ENCODE measurements at regions not wholly inside any gene's neighbourhood (a gene's known extent, or its start where the extent isn't known, plus 50 kb on each side); places are given as distances from the start of the nearest gene placed in this dataset.

DNA sequence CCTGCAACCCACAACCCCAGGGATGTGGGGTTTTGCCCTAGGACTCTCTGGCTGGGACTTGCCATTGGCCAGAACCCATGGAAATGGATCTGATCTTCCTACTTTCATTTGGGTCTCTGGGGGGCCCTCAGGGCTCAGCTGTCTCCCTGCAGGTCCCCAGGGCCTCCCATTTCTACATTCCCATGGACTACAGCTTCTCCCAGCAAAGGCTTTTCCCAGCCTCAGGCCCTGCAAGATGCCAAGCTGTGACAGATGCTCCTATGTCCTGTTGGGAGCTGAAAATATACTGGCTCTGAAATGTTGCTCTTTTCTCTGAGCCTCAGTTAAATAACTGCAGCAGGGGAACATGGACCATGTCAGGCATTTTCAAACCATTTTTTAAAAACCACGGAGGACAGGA is 99.5 kb upstream of the IGSF21 start:
- Histone ChIP-seq H3K23ac (ENCODE audit: low read length) (no peak overlapping the region), H3K56ac (ENCODE audit: low read length) (no peak overlapping the region)

GRCh38 chr1:18009055-18009454 is 98.5 kb upstream of the IGSF21 start:
- Histone ChIP-seq H2BK15ac (replicated peaks; ENCODE audit: low read depth) (no peak overlapping the region), H3K79me1 (ENCODE audit: low read length) (no peaks in the 10 kb centered on the region), H3K18ac (ENCODE audit: low read length) (no peak overlapping the region), H3K4me1 (ENCODE audit: control insufficient read depth, low read depth, low read length) (peaks cover 9% of the 10 kb centered on the region), H3K4me2 (ENCODE audit: low read length) (no peak overlapping the region), H3K4me3 (ENCODE audit: low read length) (no peak overlapping the region), H2BK120ac (ENCODE audit: low read depth, low read length) (no peak overlapping the region), H3K23ac (ENCODE audit: low read length) (no peak overlapping the region), H4K5ac (ENCODE audit: low read length) (no peak overlapping the region), H2BK5ac (ENCODE audit: low read length) (no peak overlapping the region), H2AK5ac (ENCODE audit: low read length) (no peak overlapping the region), H3K56ac (ENCODE audit: low read length) (peak overlapping the region; percentile 6), H4K8ac (ENCODE audit: low read depth, low read length) (no peak overlapping the region), H3K79me2 (ENCODE audit: control insufficient read depth, insufficient read depth, low read length) (no peaks in the 10 kb centered on the region), H3K4ac (ENCODE audit: low read depth, low read length) (no peak overlapping the region), H3K9ac (ENCODE audit: low read length) (no peak overlapping the region), H3K36me3 (ENCODE audit: control insufficient read depth, insufficient read depth, low read length) (no peaks in the 10 kb centered on the region), H3K27me3 (ENCODE audit: insufficient read depth, low read length, poor library complexity) (no peaks in the 10 kb centered on the region), H3K27ac (ENCODE audit: low read depth, low read length) (no peak overlapping the region)
- no CpG with 5 or more reads among the region's 6 CpGs for WGBS (ENCODE audit: extremely low coverage, insufficient coverage, low lambda C conversion rate)
- peak; percentile 53 for DNase-seq

More for the DNA sequence above, 99.5 kb upstream of the IGSF21 start:
- H3K36me3 ChIP-seq (ENCODE audit: control insufficient read depth, insufficient read depth, low read length) = no peaks in the 10 kb centered on the region
- H2BK15ac ChIP-seq (replicated peaks; ENCODE audit: low read depth) = no peak overlapping the region
- no peak overlapping the region for H3K27ac ChIP-seq (ENCODE audit: low read depth, low read length)
- no peak overlapping the region for H4K8ac ChIP-seq (ENCODE audit: low read depth, low read length)
- H3K4me2 ChIP-seq (ENCODE audit: low read length) = no peak overlapping the region
- no peak overlapping the region for H3K4ac ChIP-seq (ENCODE audit: low read depth, low read length)
- no peak for DNase-seq
- no peak overlapping the region for H3K9ac ChIP-seq (ENCODE audit: low read length)
- H3K4me3 ChIP-seq (ENCODE audit: low read length) = no peak overlapping the region
- peaks cover 9% of the 10 kb centered on the region for H3K4me1 ChIP-seq (ENCODE audit: control insufficient read depth, low read depth, low read length)
- no peaks in the 10 kb centered on the region for H3K27me3 ChIP-seq (ENCODE audit: insufficient read depth, low read length, poor library complexity)
- H2BK120ac ChIP-seq (ENCODE audit: low read depth, low read length) = no peak overlapping the region
- no peaks in the 10 kb centered on the region for H3K79me2 ChIP-seq (ENCODE audit: control insufficient read depth, insufficient read depth, low read length)
- no CpG with 5 or more reads among the region's 1 CpG for WGBS (ENCODE audit: extremely low coverage, insufficient coverage, low lambda C conversion rate)
- no peak overlapping the region for H4K5ac ChIP-seq (ENCODE audit: low read length)
- H3K18ac ChIP-seq (ENCODE audit: low read length) = no peak overlapping the region
- peak overlapping the region; percentile 6 for H2AK5ac ChIP-seq (ENCODE audit: low read length)
- no peak overlapping the region for H2BK5ac ChIP-seq (ENCODE audit: low read length)
- no peaks in the 10 kb centered on the region for H3K79me1 ChIP-seq (ENCODE audit: low read length)

- H4K5ac ChIP-seq (ENCODE audit: low read length) = no peak overlapping the region
- no peaks in the 10 kb centered on the region for H3K27me3 ChIP-seq (ENCODE audit: insufficient read depth, low read length, poor library complexity)
- H3K79me1 ChIP-seq (ENCODE audit: low read length) = no peaks in the 10 kb centered on the region
- H3K18ac ChIP-seq (ENCODE audit: low read length) = no peak overlapping the region
- no peak overlapping the region for H3K4ac ChIP-seq (ENCODE audit: low read depth, low read length)
- no peak overlapping the region for H3K4me2 ChIP-seq (ENCODE audit: low read length)
- no peak overlapping the region for H2BK15ac ChIP-seq (replicated peaks; ENCODE audit: low read depth)
- no peak overlapping the region for H3K23ac ChIP-seq (ENCODE audit: low read length)
- no peak overlapping the region for H3K27ac ChIP-seq (ENCODE audit: low read depth, low read length)
- no peaks in the 10 kb centered on the region for H3K36me3 ChIP-seq (ENCODE audit: control insufficient read depth, insufficient read depth, low read length)
- peak; percentile 80 for DNase-seq
- H2BK120ac ChIP-seq (ENCODE audit: low read depth, low read length) = no peak overlapping the region
- no peak overlapping the region for H3K4me3 ChIP-seq (ENCODE audit: low read length)
- no peaks in the 10 kb centered on the region for H3K79me2 ChIP-seq (ENCODE audit: control insufficient read depth, insufficient read depth, low read length)
- H3K4me1 ChIP-seq (ENCODE audit: control insufficient read depth, low read depth, low read length) = peaks cover 9% of the 10 kb centered on the region
- H3K9ac ChIP-seq (ENCODE audit: low read length) = no peak overlapping the region
- WGBS (ENCODE audit: extremely low coverage, insufficient coverage, low lambda C conversion rate) = no CpG with 5 or more reads among the region's 8 CpGs
- H2BK5ac ChIP-seq (ENCODE audit: low read length) = no peak overlapping the region
- H3K56ac ChIP-seq (ENCODE audit: low read length) = no peak overlapping the region
- H4K8ac ChIP-seq (ENCODE audit: low read depth, low read length) = no peak overlapping the region
- no peak overlapping the region for H2AK5ac ChIP-seq (ENCODE audit: low read length)
Measured at GRCh38 chr1:18009478-18009961, 98.1 kb upstream of the IGSF21 start.

DNA sequence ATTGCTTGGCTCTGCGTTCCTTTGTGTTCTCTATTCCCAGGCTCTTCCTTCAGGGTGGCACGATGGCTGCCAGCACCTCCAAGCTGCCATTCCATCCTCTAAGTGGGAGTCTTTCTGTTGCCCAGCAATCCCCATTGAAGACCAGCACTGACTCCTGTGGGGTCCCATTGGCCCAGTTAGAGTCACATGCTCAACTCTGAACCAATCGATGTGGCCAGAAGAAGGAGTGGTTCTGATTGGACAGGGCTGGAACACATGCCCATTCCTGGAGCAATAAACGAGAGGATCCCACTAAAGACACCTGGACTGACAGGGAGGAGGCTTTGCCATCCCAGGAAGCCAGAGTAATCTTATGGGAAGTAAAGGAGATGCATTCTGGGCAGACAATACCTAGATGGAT is 97.2 kb upstream of the IGSF21 start:
- no peak overlapping the region for H4K8ac ChIP-seq (ENCODE audit: low read depth, low read length)
- no peak overlapping the region for H2BK120ac ChIP-seq (ENCODE audit: low read depth, low read length)
- no peak overlapping the region for H3K4ac ChIP-seq (ENCODE audit: low read depth, low read length)
- H3K79me2 ChIP-seq (ENCODE audit: control insufficient read depth, insufficient read depth, low read length) = no peaks in the 10 kb centered on the region
- no peak overlapping the region for H4K5ac ChIP-seq (ENCODE audit: low read length)
- no peak overlapping the region for H2AK5ac ChIP-seq (ENCODE audit: low read length)
- no peak overlapping the region for H2BK15ac ChIP-seq (replicated peaks; ENCODE audit: low read depth)
- H3K27ac ChIP-seq (ENCODE audit: low read depth, low read length) = no peak overlapping the region
- no peaks in the 10 kb centered on the region for H3K36me3 ChIP-seq (ENCODE audit: control insufficient read depth, insufficient read depth, low read length)
- H3K23ac ChIP-seq (ENCODE audit: low read length) = no peak overlapping the region
- peak; percentile 54 for DNase-seq
- no peak overlapping the region for H2BK5ac ChIP-seq (ENCODE audit: low read length)
- no CpG with 5 or more reads among the region's 4 CpGs for WGBS (ENCODE audit: extremely low coverage, insufficient coverage, low lambda C conversion rate)
- no peak overlapping the region for H3K18ac ChIP-seq (ENCODE audit: low read length)
- H3K4me3 ChIP-seq (ENCODE audit: low read length) = no peak overlapping the region
- H3K4me1 ChIP-seq (ENCODE audit: control insufficient read depth, low read depth, low read length) = peaks cover 9% of the 10 kb centered on the region
- no peak overlapping the region for H3K56ac ChIP-seq (ENCODE audit: low read length)
- H3K4me2 ChIP-seq (ENCODE audit: low read length) = no peak overlapping the region
- H3K79me1 ChIP-seq (ENCODE audit: low read length) = no peaks in the 10 kb centered on the region
- H3K9ac ChIP-seq (ENCODE audit: low read length) = no peak overlapping the region
- no peaks in the 10 kb centered on the region for H3K27me3 ChIP-seq (ENCODE audit: insufficient read depth, low read length, poor library complexity)

DNA sequence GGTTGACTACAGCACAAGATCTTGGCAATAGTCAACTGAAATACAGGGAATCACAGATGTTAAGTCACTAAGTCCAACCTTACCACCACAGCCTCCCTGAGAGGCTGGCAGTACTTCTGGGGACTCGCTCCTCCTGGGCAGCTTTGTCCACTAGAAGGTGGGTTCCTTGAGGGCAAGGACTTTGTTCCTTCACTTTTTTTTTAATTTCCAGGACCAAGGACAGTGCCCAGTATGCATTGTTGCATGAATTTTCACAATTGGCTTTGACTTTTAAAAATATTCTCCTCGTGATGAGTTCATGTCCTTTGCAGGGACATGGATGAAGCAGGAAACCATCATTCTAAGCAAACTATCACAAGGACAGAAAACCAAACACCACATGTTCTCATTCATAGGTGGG is 96.7 kb upstream of the IGSF21 start:
- Histone ChIP-seq H4K5ac (ENCODE audit: low read length) (no peak overlapping the region), H2BK120ac (ENCODE audit: low read depth, low read length) (no peak overlapping the region), H2BK15ac (replicated peaks; ENCODE audit: low read depth) (no peak overlapping the region), H3K4me3 (ENCODE audit: low read length) (no peak overlapping the region), H3K27ac (ENCODE audit: low read depth, low read length) (no peak overlapping the region), H3K79me2 (ENCODE audit: control insufficient read depth, insufficient read depth, low read length) (no peaks in the 10 kb centered on the region), H3K4ac (ENCODE audit: low read depth, low read length) (no peak overlapping the region), H3K36me3 (ENCODE audit: control insufficient read depth, insufficient read depth, low read length) (no peaks in the 10 kb centered on the region), H3K56ac (ENCODE audit: low read length) (no peak overlapping the region), H2AK5ac (ENCODE audit: low read length) (no peak overlapping the region), H3K4me1 (ENCODE audit: control insufficient read depth, low read depth, low read length) (peaks cover 9% of the 10 kb centered on the region), H3K79me1 (ENCODE audit: low read length) (no peaks in the 10 kb centered on the region), H3K23ac (ENCODE audit: low read length) (no peak overlapping the region), H3K18ac (ENCODE audit: low read length) (no peak overlapping the region), H4K8ac (ENCODE audit: low read depth, low read length) (no peak overlapping the region), H2BK5ac (ENCODE audit: low read length) (no peak overlapping the region), H3K9ac (ENCODE audit: low read length) (no peak overlapping the region), H3K4me2 (ENCODE audit: low read length) (no peak overlapping the region), H3K27me3 (ENCODE audit: insufficient read depth, low read length, poor library complexity) (no peaks in the 10 kb centered on the region)
- WGBS (ENCODE audit: extremely low coverage, insufficient coverage, low lambda C conversion rate) = no CpG with 5 or more reads among the region's 2 CpGs
- DNase-seq = peak; percentile 45

GRCh38 chr1:18011703-18012102 is 95.9 kb upstream of the IGSF21 start:
- no peak overlapping the region for H2BK5ac ChIP-seq (ENCODE audit: low read length)
- H2BK15ac ChIP-seq (replicated peaks; ENCODE audit: low read depth) = no peak overlapping the region
- H3K27ac ChIP-seq (ENCODE audit: low read depth, low read length) = no peak overlapping the region
- no peak overlapping the region for H3K9ac ChIP-seq (ENCODE audit: low read length)
- H4K5ac ChIP-seq (ENCODE audit: low read length) = no peak overlapping the region
- no CpG with 5 or more reads among the region's 1 CpG for WGBS (ENCODE audit: extremely low coverage, insufficient coverage, low lambda C conversion rate)
- no peak overlapping the region for H3K23ac ChIP-seq (ENCODE audit: low read length)
- H3K4me2 ChIP-seq (ENCODE audit: low read length) = no peak overlapping the region
- no peak overlapping the region for H3K4me3 ChIP-seq (ENCODE audit: low read length)
- H2BK120ac ChIP-seq (ENCODE audit: low read depth, low read length) = no peak overlapping the region
- H3K79me1 ChIP-seq (ENCODE audit: low read length) = no peaks in the 10 kb centered on the region
- no peaks in the 10 kb centered on the region for H3K79me2 ChIP-seq (ENCODE audit: control insufficient read depth, insufficient read depth, low read length)
- no peaks in the 10 kb centered on the region for H3K27me3 ChIP-seq (ENCODE audit: insufficient read depth, low read length, poor library complexity)
- H2AK5ac ChIP-seq (ENCODE audit: low read length) = no peak overlapping the region
- peaks cover 9% of the 10 kb centered on the region for H3K4me1 ChIP-seq (ENCODE audit: control insufficient read depth, low read depth, low read length)
- no peak overlapping the region for H4K8ac ChIP-seq (ENCODE audit: low read depth, low read length)
- DNase-seq = no peak
- no peak overlapping the region for H3K18ac ChIP-seq (ENCODE audit: low read length)
- no peaks in the 10 kb centered on the region for H3K36me3 ChIP-seq (ENCODE audit: control insufficient read depth, insufficient read depth, low read length)
- no peak overlapping the region for H3K4ac ChIP-seq (ENCODE audit: low read depth, low read length)
- H3K56ac ChIP-seq (ENCODE audit: low read length) = no peak overlapping the region
